Heart left ventricle (tissue), 13 donors: ENCODE measurements at regions not wholly inside any gene's neighbourhood (a gene's known extent, or its start where the extent isn't known, plus 50 kb on each side); places are given as distances from the start of the nearest gene placed in this dataset.

Experiments used
- POLR2A ChIP-seq, 2 donors: fragments of 450-650 bp; IDR thresholded peaks; one replicate each; pipeline ENCODE4 v1.6.1; 2017; ENCODE audit warnings: antibody characterized with exemption in 2 of 2, mild to moderate bottlenecking in 2 of 2, moderate library complexity in 2 of 2
- TF ChIP-seq, protein P1 (sequence below), 12 donors: fragments of 200-600 bp; sonication (generic) in 4 of 12; IDR thresholded peaks; one replicate each; pipeline versions ENCODE4 v1.5.0 to v1.8.0; 2018 to 2022; ENCODE audit warnings: antibody characterized with exemption in 12 of 12, mild to moderate bottlenecking in 5 of 12
- donor health status: ischemic (EF 13 %, LVEDD 7.1; RV severe dilation, severe dysfunction).
- donor health status: DM: no; HTN: yes; CAD: no.
- donor health status: DM: no; HTN: no; CAD: no.
- donor health status: ischemic (EF 25% LVEDD 6.9; RV normal size, moderate dysfunction).
- donor health status: ischemic (EF 25% LVEDD 5.7; RV mildly dilated, moderate dysfunction).
- donor health status: ischemic (EF 35%, LVEDD 5.7; RV mildly dilated, moderate dysfunction).
- donor health status: nonischemic (EF 11% LVEDD 7.7; RV severe dilation, severe dysfunction).
- donor health status: DM: yes; HTN: yes; CAD: no.
- donor health status: PGD.
- donor health status: ischemic (EF 29% LVEDD 5.4; RV normal size, mild dysfunction).
- donor health status: nonischemic (EF 23%, LVEDD 6.1; RV moderate dilation, normal function).

GRCh38 chr10:44763331-44763730 is 147.8 kb upstream of the TMEM72 start:
- TF ChIP-seq, protein P1, sequence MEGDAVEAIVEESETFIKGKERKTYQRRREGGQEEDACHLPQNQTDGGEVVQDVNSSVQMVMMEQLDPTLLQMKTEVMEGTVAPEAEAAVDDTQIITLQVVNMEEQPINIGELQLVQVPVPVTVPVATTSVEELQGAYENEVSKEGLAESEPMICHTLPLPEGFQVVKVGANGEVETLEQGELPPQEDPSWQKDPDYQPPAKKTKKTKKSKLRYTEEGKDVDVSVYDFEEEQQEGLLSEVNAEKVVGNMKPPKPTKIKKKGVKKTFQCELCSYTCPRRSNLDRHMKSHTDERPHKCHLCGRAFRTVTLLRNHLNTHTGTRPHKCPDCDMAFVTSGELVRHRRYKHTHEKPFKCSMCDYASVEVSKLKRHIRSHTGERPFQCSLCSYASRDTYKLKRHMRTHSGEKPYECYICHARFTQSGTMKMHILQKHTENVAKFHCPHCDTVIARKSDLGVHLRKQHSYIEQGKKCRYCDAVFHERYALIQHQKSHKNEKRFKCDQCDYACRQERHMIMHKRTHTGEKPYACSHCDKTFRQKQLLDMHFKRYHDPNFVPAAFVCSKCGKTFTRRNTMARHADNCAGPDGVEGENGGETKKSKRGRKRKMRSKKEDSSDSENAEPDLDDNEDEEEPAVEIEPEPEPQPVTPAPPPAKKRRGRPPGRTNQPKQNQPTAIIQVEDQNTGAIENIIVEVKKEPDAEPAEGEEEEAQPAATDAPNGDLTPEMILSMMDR (IDR thresholded peaks at IDR 0.05) = no peak
- TF ChIP-seq POLR2A (IDR thresholded peaks at IDR 0.05) = no peak
